B cell (primary cell): ENCODE measurements at regions not wholly inside any gene's neighbourhood (a gene's known extent, or its start where the extent isn't known, plus 50 kb on each side); places are given as distances from the start of the nearest gene placed in this dataset.

Experiments
- CTCF ChIP-seq: fragments of 200-600 bp; IDR thresholded peaks from one replicate; pipeline ENCODE4 v1.8.0; 2022; ENCODE audit warnings: antibody characterized with exemption, mild to moderate bottlenecking
- EZH2 ChIP-seq: IDR thresholded peaks from 2 replicates; pipeline ENCODE4 v1.6.1; 2012; ENCODE audit warnings: borderline replicate concordance, low read depth, mild to moderate bottlenecking, moderate library complexity, low read length; ENCODE audit not compliant: insufficient read depth, poor library complexity, severe bottlenecking

- TF ChIP-seq CTCF (no peak), EZH2 (no peak)
Observed at GRCh38 chr4:141501395-141501794, 135.0 kb upstream of the IL15 start.
